Heart left ventricle (tissue), 13 donors: ENCODE measurements at regions not wholly inside any gene's neighbourhood (a gene's known extent, or its start where the extent isn't known, plus 50 kb on each side); places are given as distances from the start of the nearest gene placed in this dataset.

Experiments
- CTCF ChIP-seq, 12 donors: fragments of 200-600 bp; sonication (generic) in 4 of 12; IDR thresholded peaks; one replicate each; pipeline versions ENCODE4 v1.5.0 to v1.8.0; 2018 to 2022; ENCODE audit warnings: antibody characterized with exemption in 12 of 12, mild to moderate bottlenecking in 5 of 12
- POLR2A ChIP-seq, 2 donors: fragments of 450-650 bp; IDR thresholded peaks; one replicate each; pipeline ENCODE4 v1.6.1; 2017; ENCODE audit warnings: antibody characterized with exemption in 2 of 2, mild to moderate bottlenecking in 2 of 2, moderate library complexity in 2 of 2
- donor health status: ischemic (EF 13 %, LVEDD 7.1; RV severe dilation, severe dysfunction).
- donor health status: DM: no; HTN: yes; CAD: no.
- donor health status: DM: no; HTN: no; CAD: no.
- donor health status: ischemic (EF 25% LVEDD 6.9; RV normal size, moderate dysfunction).
- donor health status: ischemic (EF 25% LVEDD 5.7; RV mildly dilated, moderate dysfunction).
- donor health status: ischemic (EF 35%, LVEDD 5.7; RV mildly dilated, moderate dysfunction).
- donor health status: nonischemic (EF 11% LVEDD 7.7; RV severe dilation, severe dysfunction).
- donor health status: DM: yes; HTN: yes; CAD: no.
- donor health status: PGD.
- donor health status: ischemic (EF 29% LVEDD 5.4; RV normal size, mild dysfunction).
- donor health status: nonischemic (EF 23%, LVEDD 6.1; RV moderate dilation, normal function).

GRCh38 chr2:66095820-66096345 is 339.0 kb upstream of the MEIS1 start:
- no peak for TF ChIP-seq CTCF (IDR thresholded peaks at IDR 0.05)
- no peak for TF ChIP-seq POLR2A (IDR thresholded peaks at IDR 0.05)
